Natural killer cell (primary cell): ENCODE measurements at regions not wholly inside any gene's neighbourhood (a gene's known extent, or its start where the extent isn't known, plus 50 kb on each side); places are given as distances from the start of the nearest gene placed in this dataset.

ENCODE experiments used
- ATAC-seq, 3 donors: fragments of 150-1000 bp in 2 of 3; fragments of 200-7000 bp in 1 of 3; cut with Tn5 transposase; 1 replicate in 1 of 3; 2 replicates in 2 of 3; pipeline ENCODE4 v1.10.0; 2021; ENCODE audit warnings: mild to moderate bottlenecking in 2 of 3, moderate library complexity in 2 of 3
- DNase-seq, 2 donors: peaks; one replicate each; pipeline versions ENCODE4 v3.0.0 to v3.0.0-alpha.2; 2013 to 2021; ENCODE audit warnings: mixed read lengths in 1 of 2
- H3K27ac ChIP-seq: one replicate; pipeline ENCODE4 v1.5.1; 2013; ENCODE audit warnings: mild to moderate bottlenecking, low read length
- H3K27me3 ChIP-seq: one replicate; pipeline ENCODE4 v1.6.1; 2013; ENCODE audit warnings: low read length; ENCODE audit not compliant: control insufficient read depth, insufficient read depth
- H3K36me3 ChIP-seq: one replicate; pipeline ENCODE4 v1.6.1; 2013; ENCODE audit warnings: low read length; ENCODE audit not compliant: control insufficient read depth, insufficient read depth
- H3K4me1 ChIP-seq: one replicate; pipeline ENCODE4 v1.6.1; 2013; ENCODE audit warnings: low read length; ENCODE audit not compliant: control insufficient read depth, insufficient read depth
- H3K4me3 ChIP-seq: one replicate; pipeline ENCODE4 v1.5.1; 2013; ENCODE audit warnings: low read length
- H3K9me3 ChIP-seq: one replicate; pipeline ENCODE4 v1.6.1; 2013; ENCODE audit warnings: low read length; ENCODE audit not compliant: control insufficient read depth, insufficient read depth
- H3K27ac Mint-ChIP-seq, 2 donors: one replicate each; pipeline ENCODE4 v1.8.0; 2022; ENCODE audit warnings: mild to moderate bottlenecking in 2 of 2, mixed read lengths in 2 of 2, moderate library complexity in 1 of 2
- H3K27me3 Mint-ChIP-seq, 2 donors: one replicate each; pipeline ENCODE4 v1.8.0; 2022; ENCODE audit warnings: low read depth in 2 of 2, mixed read lengths in 2 of 2
- H3K36me3 Mint-ChIP-seq: one replicate; pipeline ENCODE4 v1.8.0; 2022; ENCODE audit warnings: mixed read lengths
- H3K4me1 Mint-ChIP-seq, 2 donors: one replicate each; pipeline ENCODE4 v1.8.0; 2022; ENCODE audit warnings: mixed read lengths in 2 of 2
- H3K4me3 Mint-ChIP-seq: one replicate; pipeline ENCODE4 v1.8.0; 2022; ENCODE audit warnings: mild to moderate bottlenecking, moderate library complexity, mixed read lengths
- H3K9me3 Mint-ChIP-seq, 2 donors: one replicate each; pipeline ENCODE4 v1.8.0; 2022; ENCODE audit warnings: mixed read lengths in 2 of 2
- CTCF ChIP-seq: fragments of 200-600 bp; IDR thresholded peaks from one replicate; pipeline ENCODE4 v1.8.0; 2022; ENCODE audit warnings: antibody characterized with exemption
- WGBS: methylation state at CpG from one replicate; pipeline ENCODE4 v1.1.7; 2013; ENCODE audit warnings: missing lambda C conversion rate; ENCODE audit not compliant: insufficient coverage; 5-methylcytosine and 5-hydroxymethylcytosine counted together
- intact Hi-C: fragments of 100-400 bp; cut with micrococcal nuclease; formaldehyde crosslinking; loops from one replicate; pipeline ENCODE4 v1.14.2; 2022

- Mint-ChIP-seq H3K27ac (no peak overlapping the region), H3K4me3 (no peak overlapping the region), H3K27me3 (peaks cover 12 to 22% of the 10 kb centered on the region in 2 donors), H3K9me3 (no peaks in the 10 kb centered on the region), H3K4me1 (peaks cover 0 to 7% of the 10 kb centered on the region in 2 donors), H3K36me3 (no peaks in the 10 kb centered on the region)
- no peak overlapping the region for H3K27ac ChIP-seq
- no peaks in the 10 kb centered on the region for H3K27me3 ChIP-seq
- ATAC-seq (no peak), DNase-seq (no peak)
- WGBS, result 41% methylated on average over 5 of the region's 6 CpGs
- H3K9me3 ChIP-seq, result no peaks in the 10 kb centered on the region
- no peak overlapping the region for H3K4me3 ChIP-seq
- intact Hi-C loops, result loop anchor here (5.0 kb wide), 1 partner anchor 1996 kb away; no protein-coding TSS in a partner anchor
- no peak for TF ChIP-seq CTCF
- no peaks in the 10 kb centered on the region for H3K4me1 ChIP-seq
- no peaks in the 10 kb centered on the region for H3K36me3 ChIP-seq
These were observed 122.8 kb downstream of the KIF4B start for GRCh38 chr5:155136216-155136850.

GRCh38 chr5:155137683-155138082 lies 124.1 kb downstream of the KIF4B start:
- no peak overlapping the region for H3K27ac ChIP-seq
- H3K9me3 ChIP-seq, result no peaks in the 10 kb centered on the region
- Mint-ChIP-seq H3K4me1 (peaks cover 0 to 7% of the 10 kb centered on the region in 2 donors), H3K36me3 (no peaks in the 10 kb centered on the region), H3K9me3 (no peaks in the 10 kb centered on the region), H3K4me3 (no peak overlapping the region), H3K27me3 (peaks cover 14 to 15% of the 10 kb centered on the region in 2 donors), H3K27ac (no peak overlapping the region)
- intact Hi-C loops, result loop anchor here (5.0 kb wide), 1 partner anchor 1995 kb away; no protein-coding TSS in a partner anchor
- 63% methylated on average over 3 of the region's 3 CpGs for WGBS
- H3K27me3 ChIP-seq, result no peaks in the 10 kb centered on the region
- no peak overlapping the region for H3K4me3 ChIP-seq
- H3K36me3 ChIP-seq, result no peaks in the 10 kb centered on the region
- H3K4me1 ChIP-seq, result no peaks in the 10 kb centered on the region
- TF ChIP-seq CTCF, result no peak
- ATAC-seq (no peak), DNase-seq (no peak)

- Mint-ChIP-seq H3K4me3 (no peak overlapping the region), H3K4me1 (peaks cover 0 to 7% of the 10 kb centered on the region in 2 donors), H3K27ac (no peak overlapping the region), H3K27me3 (peaks cover 13 to 14% of the 10 kb centered on the region in 2 donors), H3K36me3 (no peaks in the 10 kb centered on the region), H3K9me3 (no peaks in the 10 kb centered on the region)
- 96% methylated on average over 2 of the region's 5 CpGs for WGBS
- intact Hi-C loops, result no loop called here
- no peak overlapping the region for H3K27ac ChIP-seq
- H3K9me3 ChIP-seq, result no peaks in the 10 kb centered on the region
- ATAC-seq (no peak), DNase-seq (no peak)
- H3K4me3 ChIP-seq, result no peak overlapping the region
- no peaks in the 10 kb centered on the region for H3K27me3 ChIP-seq
- H3K36me3 ChIP-seq, result no peaks in the 10 kb centered on the region
- TF ChIP-seq CTCF, result no peak
- H3K4me1 ChIP-seq, result no peaks in the 10 kb centered on the region
These were observed 127.1 kb downstream of the KIF4B start for GRCh38 chr5:155140646-155141045.

GRCh38 chr5:155144956-155145355 lies 131.4 kb downstream of the KIF4B start:
- intact Hi-C loops, result no loop called here
- TF ChIP-seq CTCF, result no peak
- no peaks in the 10 kb centered on the region for H3K27me3 ChIP-seq

More at GRCh38 chr5:155144956-155145355, 131.4 kb downstream of the KIF4B start:
- Mint-ChIP-seq H3K4me3 (no peak overlapping the region), H3K36me3 (no peaks in the 10 kb centered on the region), H3K4me1 (no peaks in the 10 kb centered on the region), H3K9me3 (no peaks in the 10 kb centered on the region), H3K27me3 (peaks cover 6 to 7% of the 10 kb centered on the region in 2 donors), H3K27ac (no peak overlapping the region)
- Histone ChIP-seq H3K27ac (no peak overlapping the region), H3K9me3 (no peaks in the 10 kb centered on the region), H3K36me3 (no peaks in the 10 kb centered on the region), H3K4me3 (no peak overlapping the region), H3K4me1 (no peaks in the 10 kb centered on the region)
- DNase-seq (no peak), ATAC-seq (no peak)
